ENCODE measurements at regions not wholly inside any gene's neighbourhood (a gene's known extent, or its start where the extent isn't known, plus 50 kb on each side); places are given as distances from the start of the nearest gene placed in this dataset.

GRCh38 chrX:140362861-140363260 is 142.0 kb downstream of the SOX3 start:
- TF ChIP-seq, protein P1, sequence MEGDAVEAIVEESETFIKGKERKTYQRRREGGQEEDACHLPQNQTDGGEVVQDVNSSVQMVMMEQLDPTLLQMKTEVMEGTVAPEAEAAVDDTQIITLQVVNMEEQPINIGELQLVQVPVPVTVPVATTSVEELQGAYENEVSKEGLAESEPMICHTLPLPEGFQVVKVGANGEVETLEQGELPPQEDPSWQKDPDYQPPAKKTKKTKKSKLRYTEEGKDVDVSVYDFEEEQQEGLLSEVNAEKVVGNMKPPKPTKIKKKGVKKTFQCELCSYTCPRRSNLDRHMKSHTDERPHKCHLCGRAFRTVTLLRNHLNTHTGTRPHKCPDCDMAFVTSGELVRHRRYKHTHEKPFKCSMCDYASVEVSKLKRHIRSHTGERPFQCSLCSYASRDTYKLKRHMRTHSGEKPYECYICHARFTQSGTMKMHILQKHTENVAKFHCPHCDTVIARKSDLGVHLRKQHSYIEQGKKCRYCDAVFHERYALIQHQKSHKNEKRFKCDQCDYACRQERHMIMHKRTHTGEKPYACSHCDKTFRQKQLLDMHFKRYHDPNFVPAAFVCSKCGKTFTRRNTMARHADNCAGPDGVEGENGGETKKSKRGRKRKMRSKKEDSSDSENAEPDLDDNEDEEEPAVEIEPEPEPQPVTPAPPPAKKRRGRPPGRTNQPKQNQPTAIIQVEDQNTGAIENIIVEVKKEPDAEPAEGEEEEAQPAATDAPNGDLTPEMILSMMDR (IDR thresholded peaks at IDR 0.05) = no peak
- TF ChIP-seq POLR2A (IDR thresholded peaks at IDR 0.05) = no peak
